H9 (cell line): ENCODE measurements at regions not wholly inside any gene's neighbourhood (a gene's known extent, or its start where the extent isn't known, plus 50 kb on each side); places are given as distances from the start of the nearest gene placed in this dataset.

Experiments
- DNase-seq: peaks from one replicate; pipeline ENCODE4 v3.0.0-alpha.2; 2017
- H2AFZ ChIP-seq: one replicate; pipeline ENCODE4 v1.6.1; 2013; ENCODE audit warnings: mild to moderate bottlenecking, low read length, control low read depth, moderate library complexity
- H2AK5ac ChIP-seq: 2 replicates; pipeline ENCODE4 v1.6.1; 2013; ENCODE audit warnings: low read length, control low read depth, mixed read lengths; ENCODE audit not compliant: insufficient read length
- H2BK120ac ChIP-seq: one replicate; pipeline ENCODE4 v1.6.1; 2013; ENCODE audit warnings: low read depth, mild to moderate bottlenecking, low read length, control low read depth, inconsistent platforms; ENCODE audit not compliant: poor library complexity, severe bottlenecking
- H2BK12ac ChIP-seq: 2 replicates; pipeline ENCODE4 v1.6.1; 2013; ENCODE audit warnings: low read length, control low read depth, mixed read lengths, low read depth; ENCODE audit not compliant: insufficient read length
- H2BK15ac ChIP-seq: 2 replicates; pipeline ENCODE4 v1.6.1; 2013; ENCODE audit warnings: low read depth, low read length, control low read depth
- H2BK20ac ChIP-seq: one replicate; pipeline ENCODE4 v1.6.1; 2013; ENCODE audit warnings: low read depth, mild to moderate bottlenecking, low read length, control low read depth, inconsistent platforms; ENCODE audit not compliant: poor library complexity, severe bottlenecking
- H2BK5ac ChIP-seq: 2 replicates; pipeline ENCODE4 v1.6.1; 2013; ENCODE audit warnings: low read length, control low read depth, mixed read lengths; ENCODE audit not compliant: insufficient read length
- H3K14ac ChIP-seq: 2 replicates; pipeline ENCODE4 v1.6.1; 2013; ENCODE audit warnings: low read length, control low read depth; ENCODE audit not compliant: insufficient read depth
- H3K18ac ChIP-seq: 2 replicates; pipeline ENCODE4 v1.6.1; 2013; ENCODE audit warnings: low read depth, mild to moderate bottlenecking, mixed read lengths, low read length, control low read depth; ENCODE audit not compliant: insufficient read length
- H3K23ac ChIP-seq: 2 replicates; pipeline ENCODE4 v1.6.1; 2013; ENCODE audit warnings: low read length, control low read depth, mixed read lengths, low read depth; ENCODE audit not compliant: insufficient read length
- H3K23me2 ChIP-seq: 2 replicates; pipeline ENCODE4 v1.6.1; 2013; ENCODE audit warnings: low read depth, mild to moderate bottlenecking, mixed read lengths, low read length, control low read depth; ENCODE audit not compliant: insufficient read length, poor library complexity, severe bottlenecking
- H3K27ac ChIP-seq: 2 replicates; pipeline ENCODE4 v1.5.1; 2013; ENCODE audit warnings: low read length, control low read depth, mixed read lengths, low read depth; ENCODE audit not compliant: insufficient read length
- H3K27me3 ChIP-seq: 2 replicates; pipeline ENCODE4 v1.6.1; 2013; ENCODE audit warnings: low read length, control low read depth, inconsistent platforms; ENCODE audit not compliant: insufficient read depth
- H3K4ac ChIP-seq: 2 replicates; pipeline ENCODE4 v1.6.1; 2013; ENCODE audit warnings: low read depth, mild to moderate bottlenecking, control low read depth, inconsistent platforms, low read length, moderate library complexity
- H3K4me1 ChIP-seq: 2 replicates; pipeline ENCODE4 v1.6.1; 2013; ENCODE audit warnings: low read length, control low read depth, inconsistent platforms; ENCODE audit not compliant: insufficient read depth
- H3K4me2 ChIP-seq: 2 replicates; pipeline ENCODE4 v1.6.1; 2013; ENCODE audit warnings: low read length, control low read depth, mixed read lengths; ENCODE audit not compliant: insufficient read length, insufficient read depth
- H3K56ac ChIP-seq: 2 replicates; pipeline ENCODE4 v1.6.1; 2013; ENCODE audit warnings: low read depth, mild to moderate bottlenecking, mixed read lengths, low read length, control low read depth; ENCODE audit not compliant: insufficient read length
- H3K79me1 ChIP-seq: 2 replicates; pipeline ENCODE4 v1.6.1; 2013; ENCODE audit warnings: low read depth, mild to moderate bottlenecking, moderate library complexity, low read length, control low read depth, inconsistent platforms; ENCODE audit not compliant: insufficient read depth, poor library complexity, severe bottlenecking
- H3K79me2 ChIP-seq: 2 replicates; pipeline ENCODE4 v1.6.1; 2013; ENCODE audit warnings: low read length, control low read depth, inconsistent platforms; ENCODE audit not compliant: insufficient read depth
- H3K9ac ChIP-seq: 2 replicates; pipeline ENCODE4 v1.6.1; 2013; ENCODE audit warnings: low read length, control low read depth, mixed read lengths; ENCODE audit not compliant: insufficient read length; ENCODE audit errors: extremely low read depth
- H3K9me3 ChIP-seq: one replicate; pipeline ENCODE4 v1.6.1; 2013; ENCODE audit warnings: low read depth, low read length, inconsistent platforms; ENCODE audit not compliant: control insufficient read depth
- H3T11ph ChIP-seq: one replicate; pipeline ENCODE4 v1.6.1; 2013; ENCODE audit warnings: mild to moderate bottlenecking, low read length, control low read depth, inconsistent platforms
- H4K20me1 ChIP-seq: one replicate; pipeline ENCODE4 v1.6.1; 2013; ENCODE audit not compliant: control insufficient read depth, insufficient read length, insufficient read depth
- H4K5ac ChIP-seq: 2 replicates; pipeline ENCODE4 v1.6.1; 2013; ENCODE audit warnings: low read depth, mild to moderate bottlenecking, mixed read lengths, low read length, control low read depth; ENCODE audit not compliant: insufficient read length
- H4K8ac ChIP-seq: replicated peaks from 2 replicates; pipeline ENCODE4 v1.6.1; 2013; ENCODE audit warnings: low read length, control low read depth, mixed read lengths, low read depth; ENCODE audit not compliant: insufficient read length
- H4K91ac ChIP-seq: 2 replicates; pipeline ENCODE4 v1.6.1; 2013; ENCODE audit warnings: low read depth, mild to moderate bottlenecking, moderate library complexity, mixed read lengths, low read length, control low read depth; ENCODE audit not compliant: insufficient read length
- H3K27ac Mint-ChIP-seq, 3 experiments: 2 replicates in 2 of 3; 3 replicates in 1 of 3; pipeline ENCODE4 v1.8.0; 2020 to 2021; ENCODE audit warnings: mixed read lengths in 3 of 3, mild to moderate bottlenecking in 1 of 3, moderate library complexity in 1 of 3
- H3K27me3 Mint-ChIP-seq: 2 replicates; pipeline ENCODE4 v1.8.0; 2021; ENCODE audit warnings: low read depth, mild to moderate bottlenecking, moderate library complexity, mixed read lengths
- H3K36me3 Mint-ChIP-seq, 3 experiments: 2 replicates in 2 of 3; 3 replicates in 1 of 3; pipeline ENCODE4 v1.8.0; 2020 to 2021; ENCODE audit warnings: low read depth in 3 of 3, mixed read lengths in 3 of 3; ENCODE audit not compliant: insufficient read depth in 1 of 3
- H3K4me1 Mint-ChIP-seq, 2 experiments: 2 replicates each; pipeline ENCODE4 v1.8.0; 2020; ENCODE audit warnings: mixed read lengths in 2 of 2
- H3K4me3 Mint-ChIP-seq, 2 experiments: 2 replicates in 1 of 2; 3 replicates in 1 of 2; pipeline ENCODE4 v1.8.0; 2020 to 2021; ENCODE audit warnings: mild to moderate bottlenecking in 2 of 2, mixed read lengths in 2 of 2, moderate library complexity in 1 of 2
- H3K9me3 Mint-ChIP-seq, 2 experiments: 2 replicates in 1 of 2; 3 replicates in 1 of 2; pipeline ENCODE4 v1.8.0; 2020; ENCODE audit warnings: mild to moderate bottlenecking in 2 of 2, mixed read lengths in 2 of 2, moderate library complexity in 1 of 2
- WGBS: extraction: QIAGEN DNeasy Blood & Tissue Kit; methylation state at CpG from one replicate; pipeline ENCODE4 v1.1.7; 2013; ENCODE audit warnings: missing lambda C conversion rate, low lambda C conversion rate, mixed read lengths; ENCODE audit not compliant: insufficient read length; ENCODE audit errors: extremely low coverage; 5-methylcytosine and 5-hydroxymethylcytosine counted together
- TF ChIP-seq, protein P1 (sequence below): fragments of 200-600 bp; sonication (generic); conservative IDR thresholded peaks from 3 replicates; pipeline ENCODE4 v1.8.0; 2021; ENCODE audit warnings: antibody characterized with exemption, mild to moderate bottlenecking

DNA sequence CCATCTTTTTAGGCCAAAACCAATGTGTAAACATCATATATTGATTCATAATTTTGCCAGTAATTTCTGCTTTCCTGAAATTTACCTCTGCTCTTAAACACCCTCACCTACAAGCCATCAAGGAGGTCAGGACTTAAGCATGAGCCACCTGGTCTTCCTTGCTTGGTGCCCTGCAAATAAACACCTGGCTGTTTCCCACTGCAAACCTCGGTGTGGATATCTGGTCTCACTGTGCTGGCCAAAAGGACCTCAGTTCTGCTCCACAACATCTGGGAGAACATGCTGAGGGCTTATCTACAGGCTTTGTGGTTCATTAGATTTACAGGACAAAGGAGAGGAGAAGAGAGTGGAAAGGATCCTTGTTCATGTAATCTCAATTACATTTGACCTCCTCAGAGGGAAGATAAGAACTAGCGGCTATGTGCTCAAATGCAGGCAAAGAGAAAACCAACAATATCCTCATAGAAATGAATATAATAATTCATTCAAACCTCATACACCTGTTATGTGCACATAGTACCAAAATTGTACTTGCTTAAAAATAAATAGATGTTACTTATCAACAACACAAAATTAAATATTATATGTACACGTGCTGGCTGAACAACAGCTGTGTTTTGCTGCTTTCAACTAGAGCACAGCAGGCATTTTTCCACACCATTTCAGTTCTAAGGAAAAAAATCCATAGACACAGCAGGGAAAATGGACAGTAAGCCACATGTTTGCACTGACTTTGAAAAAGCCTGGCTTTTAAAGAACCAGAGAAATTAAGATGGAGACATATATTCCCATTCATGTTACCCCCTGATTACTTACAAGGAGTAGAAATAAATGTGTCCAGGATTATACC, 465.1 kb downstream of the LPIN1 start:
- no peak overlapping the region for H4K8ac ChIP-seq
- no peaks in the 10 kb centered on the region for H3K79me1 ChIP-seq
- H2BK12ac ChIP-seq = no peak overlapping the region
- no peak overlapping the region for H3K18ac ChIP-seq
- peak overlapping the region; percentile 14 for H2AFZ ChIP-seq
- TF ChIP-seq, protein P1, sequence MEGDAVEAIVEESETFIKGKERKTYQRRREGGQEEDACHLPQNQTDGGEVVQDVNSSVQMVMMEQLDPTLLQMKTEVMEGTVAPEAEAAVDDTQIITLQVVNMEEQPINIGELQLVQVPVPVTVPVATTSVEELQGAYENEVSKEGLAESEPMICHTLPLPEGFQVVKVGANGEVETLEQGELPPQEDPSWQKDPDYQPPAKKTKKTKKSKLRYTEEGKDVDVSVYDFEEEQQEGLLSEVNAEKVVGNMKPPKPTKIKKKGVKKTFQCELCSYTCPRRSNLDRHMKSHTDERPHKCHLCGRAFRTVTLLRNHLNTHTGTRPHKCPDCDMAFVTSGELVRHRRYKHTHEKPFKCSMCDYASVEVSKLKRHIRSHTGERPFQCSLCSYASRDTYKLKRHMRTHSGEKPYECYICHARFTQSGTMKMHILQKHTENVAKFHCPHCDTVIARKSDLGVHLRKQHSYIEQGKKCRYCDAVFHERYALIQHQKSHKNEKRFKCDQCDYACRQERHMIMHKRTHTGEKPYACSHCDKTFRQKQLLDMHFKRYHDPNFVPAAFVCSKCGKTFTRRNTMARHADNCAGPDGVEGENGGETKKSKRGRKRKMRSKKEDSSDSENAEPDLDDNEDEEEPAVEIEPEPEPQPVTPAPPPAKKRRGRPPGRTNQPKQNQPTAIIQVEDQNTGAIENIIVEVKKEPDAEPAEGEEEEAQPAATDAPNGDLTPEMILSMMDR = no peak
- no peak overlapping the region for H3K56ac ChIP-seq
- no peak overlapping the region for H3K27ac ChIP-seq
- no peak overlapping the region for H4K91ac ChIP-seq
- no peak for DNase-seq
- WGBS = no CpG with 5 or more reads among the region's 3 CpGs
- no peak overlapping the region for H2BK20ac ChIP-seq
- H3K4me1 Mint-ChIP-seq = peaks cover 3% of the 10 kb centered on the region in 2 experiments
- H3K9ac ChIP-seq = no peak overlapping the region
- H3K27me3 Mint-ChIP-seq = no peaks in the 10 kb centered on the region; the same call in 1 of the 2 replicates
- no peak overlapping the region for H3K4ac ChIP-seq
- no peak overlapping the region for H3T11ph ChIP-seq
- H3K79me2 ChIP-seq = no peaks in the 10 kb centered on the region
- no peak overlapping the region for H2AK5ac ChIP-seq
- no peak overlapping the region for H2BK15ac ChIP-seq
- no peaks in the 10 kb centered on the region for H3K27me3 ChIP-seq
- H2BK5ac ChIP-seq = no peak overlapping the region
- H4K20me1 ChIP-seq = no peaks in the 10 kb centered on the region
- H3K4me2 ChIP-seq = no peak overlapping the region
- H4K5ac ChIP-seq = no peak overlapping the region
- no peaks in the 10 kb centered on the region; a peak in 1 of 5 replicates for H3K9me3 Mint-ChIP-seq
- no peaks in the 10 kb centered on the region for H3K9me3 ChIP-seq
- no peak overlapping the region for H2BK120ac ChIP-seq
- H3K36me3 Mint-ChIP-seq = peaks cover 0 to 2% (median 0%) of the 10 kb centered on the region in 3 experiments; a peak in 1 of 7 replicates
- H3K27ac Mint-ChIP-seq = peak overlapping the region in 1 of 3 experiments; percentile 86; a peak in 1 of 7 replicates
- no peak overlapping the region; the same call in 1 of the 2 replicates for H3K14ac ChIP-seq
- no peaks in the 10 kb centered on the region for H3K23me2 ChIP-seq
- no peak overlapping the region for H3K23ac ChIP-seq
- no peak overlapping the region for H3K4me3 Mint-ChIP-seq
- H3K4me1 ChIP-seq = no peaks in the 10 kb centered on the region; the same call in 1 of the 2 replicates
